Colonic mucosa (tissue), 4 donors: ENCODE measurements at regions not wholly inside any gene's neighbourhood (a gene's known extent, or its start where the extent isn't known, plus 50 kb on each side); places are given as distances from the start of the nearest gene placed in this dataset.

Experiments used
- DNase-seq: peaks from one replicate; pipeline ENCODE4 v3.0.0-alpha.2; 2020
- H3K27ac ChIP-seq: fragments of 200-600 bp; one replicate; pipeline ENCODE4 v1.8.0; 2021
- H3K27me3 ChIP-seq: fragments of 200-600 bp; one replicate; pipeline ENCODE4 v1.8.0; 2021
- H3K36me3 ChIP-seq: fragments of 200-600 bp; one replicate; pipeline ENCODE4 v1.8.0; 2021
- H3K4me1 ChIP-seq: fragments of 200-600 bp; one replicate; pipeline ENCODE4 v1.8.0; 2021; ENCODE audit warnings: mild to moderate bottlenecking
- H3K4me3 ChIP-seq: fragments of 200-600 bp; one replicate; pipeline ENCODE4 v1.8.0; 2021
- H3K9ac ChIP-seq, 2 donors: one replicate each; pipeline ENCODE4 v1.7.0; 2013; ENCODE audit warnings: control low read depth in 2 of 2, low read depth in 2 of 2, low read length in 2 of 2
- H3K9me3 ChIP-seq: fragments of 200-600 bp; one replicate; pipeline ENCODE4 v1.8.0; 2021
- CTCF ChIP-seq: fragments of 200-600 bp; IDR thresholded peaks from one replicate; pipeline ENCODE4 v1.8.0; 2022; ENCODE audit warnings: antibody characterized with exemption, mild to moderate bottlenecking
- intact Hi-C: fragments of 100-400 bp; cut with DNase I; formaldehyde crosslinking; loops from one replicate; pipeline ENCODE4 v1.14.1; 2022
- donor health status: healthy.
- donor health status: DM: no; HTN: no; CAD: no.
- donor health status: DM: no; HTN: no; CAD: no.

- Histone ChIP-seq H3K4me3 (no peak overlapping the region), H3K36me3 (no peaks in the 10 kb centered on the region), H3K4me1 (no peaks in the 10 kb centered on the region), H3K9me3 (no peaks in the 10 kb centered on the region), H3K9ac (no peak overlapping the region), H3K27ac (no peak overlapping the region), H3K27me3 (no peaks in the 10 kb centered on the region)
- no peak for TF ChIP-seq CTCF
- intact Hi-C loops, result no loop called here
- DNase-seq, result no peak
Measured at GRCh38 chr3:24673596-24673995, 178.9 kb upstream of the THRB start.

GRCh38 chr3:24674261-24674660 lies 179.6 kb upstream of the THRB start:
- H3K9me3 ChIP-seq, result no peaks in the 10 kb centered on the region
- H3K9ac ChIP-seq, result no peak overlapping the region
- no peak overlapping the region for H3K4me3 ChIP-seq
- no peaks in the 10 kb centered on the region for H3K4me1 ChIP-seq
- no peak for TF ChIP-seq CTCF
- no peaks in the 10 kb centered on the region for H3K36me3 ChIP-seq
- DNase-seq, result no peak
- intact Hi-C loops, result no loop called here
- no peak overlapping the region for H3K27ac ChIP-seq
- H3K27me3 ChIP-seq, result no peaks in the 10 kb centered on the region

GRCh38 chr3:24678021-24678420 lies 183.4 kb upstream of the THRB start:
- no peak for TF ChIP-seq CTCF
- no peak overlapping the region for H3K27ac ChIP-seq
- no peaks in the 10 kb centered on the region for H3K36me3 ChIP-seq
- no peaks in the 10 kb centered on the region for H3K4me1 ChIP-seq
- H3K9me3 ChIP-seq, result no peaks in the 10 kb centered on the region
- intact Hi-C loops, result no loop called here
- H3K27me3 ChIP-seq, result no peaks in the 10 kb centered on the region
- no peak overlapping the region for H3K4me3 ChIP-seq
- no peak for DNase-seq
- H3K9ac ChIP-seq, result no peak overlapping the region

- H3K4me1 ChIP-seq, result no peaks in the 10 kb centered on the region
- DNase-seq, result no peak
- TF ChIP-seq CTCF, result no peak
Measured at GRCh38 chr3:24678421-24678865, 183.8 kb upstream of the THRB start.

GRCh38 chr3:24679429-24679828 lies 184.8 kb upstream of the THRB start:
- intact Hi-C loops, result no loop called here
- no peak overlapping the region for H3K27ac ChIP-seq
- H3K9ac ChIP-seq, result no peak overlapping the region
- no peak for DNase-seq
- no peak overlapping the region for H3K4me3 ChIP-seq
- H3K36me3 ChIP-seq, result no peaks in the 10 kb centered on the region
- TF ChIP-seq CTCF, result no peak
- H3K9me3 ChIP-seq, result no peaks in the 10 kb centered on the region
- H3K4me1 ChIP-seq, result no peaks in the 10 kb centered on the region
- no peaks in the 10 kb centered on the region for H3K27me3 ChIP-seq

More at GRCh38 chr3:24678421-24678865, 183.8 kb upstream of the THRB start:
- H3K9ac ChIP-seq, result no peak overlapping the region
- intact Hi-C loops, result no loop called here
- no peaks in the 10 kb centered on the region for H3K36me3 ChIP-seq
- no peaks in the 10 kb centered on the region for H3K9me3 ChIP-seq
- no peak overlapping the region for H3K27ac ChIP-seq
- no peaks in the 10 kb centered on the region for H3K27me3 ChIP-seq
- H3K4me3 ChIP-seq, result no peak overlapping the region
